NK-92 treated with Interleukin-12 subunit alpha and Interleukin-12 subunit beta, amount 100 ng/mL, for 24 hours (cell line): ENCODE measurements at regions not wholly inside any gene's neighbourhood (a gene's known extent, or its start where the extent isn't known, plus 50 kb on each side); places are given as distances from the start of the nearest gene placed in this dataset.

Source experiments
- DNase-seq: peaks from one replicate; lab custom pipeline; 2025; lab: John Stamatoyannopoulos, UW

DNA sequence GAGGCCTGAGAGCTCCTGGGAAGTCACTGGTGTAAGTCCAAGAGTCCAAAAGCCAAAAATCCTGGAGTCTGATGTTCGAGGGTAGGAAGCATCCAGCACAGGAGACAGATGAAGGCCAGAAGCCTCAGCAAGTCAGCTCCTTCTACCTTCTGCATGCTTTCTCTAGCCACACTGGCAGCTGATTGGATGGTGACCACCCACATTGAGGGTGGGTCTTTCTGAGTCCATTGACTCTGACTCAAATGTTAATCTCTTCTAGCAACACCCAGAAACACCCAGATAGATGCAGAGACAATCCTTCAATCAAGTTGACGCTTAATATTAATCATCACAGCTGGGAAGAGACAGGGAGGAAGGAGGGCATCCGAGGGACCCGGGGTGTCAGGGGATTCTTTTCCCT is 305.8 kb downstream of the AACS start:
- DNase-seq, result no peak

DNA sequence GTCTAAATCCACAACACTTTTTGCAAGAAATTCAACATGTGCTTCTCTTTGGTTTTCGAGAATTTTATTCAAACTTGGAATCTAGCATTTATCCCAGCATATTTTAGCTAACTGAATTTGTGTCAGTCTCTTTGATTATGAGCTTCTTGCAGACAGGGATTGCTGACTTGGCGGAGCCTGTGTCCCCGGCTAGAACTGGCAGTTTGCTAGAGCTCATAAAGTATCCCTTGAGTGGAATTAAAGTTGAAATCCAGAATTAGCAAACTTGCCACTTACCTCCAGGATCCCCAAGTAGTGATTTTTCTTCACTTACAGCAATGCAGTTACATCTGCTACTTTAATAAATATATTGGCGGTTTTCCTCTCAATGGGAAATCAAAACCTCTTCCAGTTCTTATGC is 306.9 kb downstream of the AACS start:
- DNase-seq, result no peak

DNA sequence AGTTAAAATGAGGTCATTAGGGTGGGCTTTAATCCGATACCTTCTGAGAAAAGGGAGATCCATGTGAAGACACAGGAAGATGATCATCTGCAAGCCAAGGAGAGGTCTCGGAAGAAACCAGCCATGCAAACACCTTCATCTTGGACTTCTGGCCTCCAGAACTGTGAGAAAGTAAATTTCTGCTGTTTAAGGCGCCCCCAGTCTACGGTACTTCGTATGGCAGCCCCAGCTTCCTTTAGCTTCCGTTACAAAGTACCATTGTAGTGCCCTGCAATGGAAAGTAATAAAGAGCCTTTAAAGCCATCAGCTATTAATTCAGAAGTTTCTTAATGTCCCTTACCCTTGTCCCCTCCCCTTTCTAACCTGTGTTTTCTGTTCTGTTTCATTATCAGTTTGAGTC is 308.1 kb downstream of the AACS start:
- DNase-seq, result no peak

DNA sequence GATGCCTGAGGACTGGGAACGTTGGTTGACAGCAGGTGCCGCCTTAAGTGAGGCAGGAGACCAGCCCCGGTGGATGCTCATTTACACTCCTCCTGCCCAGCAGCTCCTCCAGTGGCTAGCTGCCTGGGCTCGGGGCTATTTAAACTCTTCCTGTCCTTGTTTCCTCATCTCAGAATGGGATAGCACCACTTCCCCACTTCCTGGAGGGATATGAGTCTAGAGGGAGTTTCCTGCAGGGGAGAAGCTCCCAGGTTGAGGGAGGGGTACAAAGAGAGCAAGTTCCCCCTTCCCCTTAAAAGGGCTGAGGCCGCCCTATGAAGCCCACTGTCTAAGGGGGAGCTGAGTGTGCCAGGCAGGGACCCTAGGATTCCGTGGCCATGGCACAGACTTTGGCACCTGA is 311.2 kb downstream of the AACS start:
- DNase-seq, result no peak

DNA sequence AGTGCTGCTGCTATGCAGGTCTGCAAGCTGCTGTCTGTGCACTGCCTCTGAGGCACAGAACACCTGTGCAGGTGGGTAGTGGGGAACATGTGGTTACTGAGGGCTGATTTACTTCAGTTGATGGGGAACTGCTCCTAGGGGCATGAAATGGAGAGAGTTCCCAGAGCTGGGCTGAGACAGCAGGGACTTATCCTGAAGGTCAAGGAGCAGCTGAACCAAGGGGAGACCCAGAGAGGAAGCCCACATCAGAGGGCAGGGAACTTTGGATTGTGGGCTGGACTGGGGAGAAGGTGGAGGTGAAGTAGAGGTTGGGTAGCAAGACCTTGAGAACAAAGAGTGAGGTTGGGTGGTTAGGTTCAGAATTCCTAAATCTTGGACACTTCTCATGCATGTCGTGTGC is 311.9 kb downstream of the AACS start:
- no peak for DNase-seq

DNA sequence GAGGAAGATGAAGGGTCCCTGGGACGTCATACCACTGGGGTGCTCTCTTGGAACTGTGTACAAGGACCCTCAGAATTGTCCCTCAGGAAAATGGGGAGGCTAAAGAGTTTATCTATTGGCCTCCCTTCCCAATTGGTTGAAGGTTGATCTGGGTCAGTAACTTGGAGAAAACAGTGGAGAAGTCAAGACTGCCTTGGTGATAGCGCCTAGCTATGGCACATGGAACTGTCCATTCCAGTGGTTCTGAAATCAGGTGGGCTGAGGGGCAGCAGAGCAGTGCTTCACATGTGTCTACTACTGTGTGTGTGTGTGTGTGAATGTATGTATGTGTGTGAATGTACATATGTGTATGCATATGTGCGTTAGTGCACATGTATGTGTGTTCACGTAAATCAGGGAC is 316.1 kb downstream of the AACS start:
- no peak for DNase-seq

DNA sequence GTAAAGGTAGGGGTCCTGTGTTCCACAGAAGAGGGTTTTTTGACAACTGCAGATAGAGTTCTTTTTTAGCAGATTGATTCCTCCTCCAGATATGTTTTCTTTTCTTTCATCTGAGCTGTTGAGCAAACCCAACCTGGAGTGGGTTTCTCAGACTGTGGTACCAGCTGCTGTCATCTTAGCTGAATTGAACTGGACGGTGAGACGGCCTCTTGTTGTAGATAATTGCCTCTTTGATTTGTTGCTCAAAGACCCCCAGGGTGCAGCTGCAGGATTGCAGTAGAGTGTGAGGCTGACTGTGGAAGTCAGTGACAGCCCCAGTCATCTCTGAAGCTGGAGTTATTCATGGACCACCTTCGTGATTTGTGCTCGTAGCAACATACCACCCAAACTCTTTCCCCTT is 317.7 kb downstream of the AACS start:
- DNase-seq, result no peak

DNA sequence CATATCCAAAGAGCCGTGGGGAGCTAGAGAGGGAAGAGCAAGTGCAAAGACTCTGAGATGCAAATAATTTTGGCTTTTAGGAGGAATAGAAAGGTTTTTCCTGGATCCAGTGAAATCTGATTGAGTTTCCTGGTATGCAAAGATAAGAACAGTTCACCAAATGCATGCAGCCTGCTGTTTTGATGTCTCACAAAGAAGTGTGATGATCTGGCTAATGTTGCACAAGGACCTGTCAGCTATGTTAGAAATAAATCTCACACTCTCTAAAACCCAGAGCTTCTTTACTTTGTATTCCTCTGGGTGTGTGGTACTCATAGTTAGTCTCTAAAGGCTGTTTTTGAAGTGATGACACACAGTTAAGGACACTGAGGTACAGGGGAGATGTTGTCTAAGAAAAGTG is 321.4 kb downstream of the AACS start:
- no peak for DNase-seq

DNA sequence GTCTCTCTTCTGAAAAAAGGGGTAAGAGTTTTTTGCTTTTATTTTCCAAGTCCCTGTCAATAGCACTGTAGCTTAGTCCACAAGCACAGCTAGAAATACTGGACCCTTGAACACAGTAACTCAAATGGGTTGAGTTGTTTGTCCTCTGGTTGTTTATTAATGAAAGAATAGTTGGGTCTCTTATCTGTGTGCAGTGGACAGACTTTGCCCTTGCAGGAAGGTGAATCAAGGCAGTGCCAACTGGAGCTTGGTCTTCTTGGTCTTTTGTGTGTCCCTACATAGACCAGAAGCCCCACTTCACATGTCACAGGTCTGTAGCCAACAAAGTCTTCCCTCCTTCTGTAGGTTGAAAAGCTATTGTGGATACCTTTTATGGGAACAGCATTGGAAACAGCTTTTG is 322.0 kb downstream of the AACS start:
- no peak for DNase-seq

DNA sequence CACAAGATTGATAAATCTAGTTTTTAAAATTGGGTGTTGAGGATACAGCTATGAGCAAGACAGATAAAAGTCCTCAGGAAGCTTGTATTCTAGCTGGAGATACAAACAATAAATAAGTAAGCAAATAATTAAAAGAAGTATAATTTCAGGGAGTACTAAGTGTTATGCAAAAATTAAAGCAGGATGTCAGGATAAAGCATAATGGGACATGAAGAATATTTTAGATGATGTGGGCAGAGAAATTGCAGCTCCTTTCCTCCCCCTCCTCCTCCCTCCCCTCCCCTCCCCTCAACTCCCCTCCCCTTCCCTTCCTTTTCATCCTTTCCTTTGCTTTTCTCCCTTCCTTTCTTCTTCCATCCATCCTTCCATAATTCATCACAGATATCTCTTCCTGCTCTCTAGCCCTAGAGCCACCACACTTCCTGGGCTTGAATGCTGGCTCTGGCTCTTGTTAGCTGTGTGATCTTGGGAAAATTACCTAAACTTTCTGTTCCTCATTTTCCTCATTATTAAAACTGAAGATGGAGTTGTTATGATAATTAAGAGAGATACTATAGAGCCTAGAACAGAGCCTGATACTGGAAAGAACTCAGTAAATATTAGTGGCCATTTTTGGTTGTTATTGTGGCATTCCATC is 323.9 kb downstream of the AACS start:
- no peak for DNase-seq

DNA sequence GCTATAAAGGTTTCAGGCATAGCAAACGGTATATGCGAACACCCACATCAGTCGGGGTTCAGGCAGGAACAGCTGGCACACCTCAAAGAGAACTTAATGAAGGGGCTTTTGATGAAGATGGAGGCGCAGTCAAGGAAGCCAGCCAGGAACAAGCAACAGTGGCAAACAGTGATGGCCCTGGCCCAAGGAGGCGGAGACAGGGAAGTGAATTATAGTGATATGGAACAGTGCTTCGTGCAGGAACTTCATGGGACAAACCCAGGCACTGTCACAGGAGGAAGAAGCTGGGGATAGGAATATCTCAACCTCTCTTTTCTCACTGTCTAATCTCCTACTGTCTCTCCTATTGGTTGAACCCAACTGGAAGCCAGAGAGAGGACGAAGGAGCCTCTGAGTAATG is 328.3 kb downstream of the AACS start:
- DNase-seq, result no peak

DNA sequence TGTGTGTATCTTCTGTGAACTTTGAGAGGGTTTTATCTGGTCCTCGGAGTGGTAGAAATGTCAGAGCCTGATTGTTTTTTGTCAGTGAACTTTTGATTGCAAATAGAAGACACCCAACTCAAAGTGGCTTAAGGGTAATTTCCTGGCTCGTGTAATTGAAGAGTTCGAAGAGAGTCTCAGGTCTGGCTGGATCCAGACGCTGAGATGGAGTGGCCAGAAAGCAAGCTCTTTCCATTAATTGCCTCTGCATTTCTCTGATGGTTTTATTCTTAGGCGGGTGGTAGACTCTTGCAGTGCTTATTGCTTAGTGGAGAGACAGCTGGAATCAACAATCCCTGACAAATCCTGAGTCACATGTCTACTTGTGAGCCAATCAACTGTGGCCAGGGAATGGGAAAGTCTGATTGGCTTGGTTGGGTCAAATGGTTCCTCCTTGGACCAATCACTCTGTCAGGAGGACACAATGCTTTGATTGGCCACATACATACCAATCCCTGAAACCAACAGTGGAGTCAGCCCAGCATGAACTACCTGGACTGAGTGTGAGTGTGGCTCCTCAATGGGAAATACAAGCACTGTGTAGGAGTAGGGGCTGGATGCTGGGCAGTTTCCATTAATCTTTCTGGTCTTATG is 330.5 kb downstream of the AACS start:
- DNase-seq, result no peak

DNA sequence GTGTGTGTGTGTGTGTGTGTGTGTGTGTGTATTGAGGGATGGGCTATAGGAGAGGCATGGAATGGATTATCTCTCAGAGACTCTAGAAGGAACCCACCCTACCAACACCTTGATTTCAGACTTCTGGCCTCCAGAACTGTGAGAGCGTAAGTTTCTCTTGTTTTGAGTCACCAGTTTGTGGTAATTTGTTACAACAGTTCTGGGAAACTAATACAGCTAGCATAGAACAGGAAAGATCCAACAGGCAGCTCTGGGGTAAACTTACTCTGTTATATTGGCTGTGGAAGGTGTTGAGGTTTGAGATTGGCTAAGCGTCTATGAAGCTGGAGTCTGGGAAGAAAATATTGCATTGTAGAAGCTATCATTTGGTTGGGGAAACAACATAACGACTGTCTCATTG is 334.3 kb downstream of the AACS start:
- DNase-seq, result no peak

DNA sequence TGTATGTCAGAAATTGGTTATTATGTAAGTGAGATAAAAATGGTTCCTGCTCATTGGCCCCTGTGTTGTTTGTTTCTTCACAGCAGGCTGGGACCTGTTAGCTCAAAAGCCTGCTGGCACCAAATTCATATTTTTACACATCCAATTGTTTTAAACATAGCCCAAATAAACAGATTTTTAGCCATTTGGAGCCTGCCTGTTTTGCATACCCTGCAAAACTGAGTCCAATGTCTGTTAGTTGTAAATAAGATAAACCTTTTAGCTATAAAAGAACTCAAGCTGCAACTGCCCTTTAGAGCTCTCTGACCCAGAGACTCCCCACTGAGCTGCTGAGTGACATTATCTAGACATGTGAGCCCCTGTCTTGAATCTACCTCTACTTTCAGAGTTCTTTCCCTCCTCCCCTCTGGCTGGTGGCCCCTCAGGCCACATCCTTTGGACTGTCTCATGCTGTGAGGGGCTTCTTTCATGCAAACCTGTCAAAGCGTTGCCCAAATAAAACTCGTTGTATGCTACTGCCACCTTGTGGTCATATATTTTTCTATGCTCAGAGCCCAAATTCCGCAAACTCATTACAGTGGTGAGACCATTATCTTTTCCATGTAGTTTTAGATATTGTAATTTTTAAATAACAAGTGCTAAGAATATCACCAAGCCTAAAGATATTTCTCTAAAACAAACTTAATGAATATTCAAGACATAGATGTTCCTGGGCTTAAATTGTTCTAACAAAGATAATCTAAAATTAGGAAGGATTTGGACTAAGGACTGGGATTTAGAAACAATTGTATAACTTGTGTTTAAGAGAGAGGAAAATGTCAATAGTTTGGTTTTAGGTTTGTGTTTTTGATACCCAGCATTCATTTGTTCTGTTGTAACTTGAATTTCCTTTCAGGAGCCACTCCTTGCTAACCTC is 337.9 kb downstream of the AACS start:
- no peak for DNase-seq

DNA sequence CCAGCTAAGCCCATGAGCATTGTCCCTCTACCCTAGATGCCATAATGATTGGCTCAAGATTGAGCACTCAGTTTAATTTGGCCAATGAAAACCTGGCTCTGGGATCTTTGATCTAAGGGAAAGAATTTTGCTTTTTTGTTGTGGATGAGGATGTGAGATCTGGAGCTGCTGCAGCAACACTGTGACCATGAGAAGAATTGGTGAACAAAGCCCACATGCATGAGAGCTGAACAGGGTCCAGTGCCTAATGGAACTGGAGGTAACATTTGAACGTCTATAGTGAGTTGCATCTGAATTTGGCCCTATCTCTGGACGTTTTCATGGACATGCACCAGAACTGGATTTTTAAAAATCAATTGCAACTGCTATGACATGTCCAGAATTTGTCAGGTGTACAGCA is 338.6 kb downstream of the AACS start:
- DNase-seq, result no peak

DNA sequence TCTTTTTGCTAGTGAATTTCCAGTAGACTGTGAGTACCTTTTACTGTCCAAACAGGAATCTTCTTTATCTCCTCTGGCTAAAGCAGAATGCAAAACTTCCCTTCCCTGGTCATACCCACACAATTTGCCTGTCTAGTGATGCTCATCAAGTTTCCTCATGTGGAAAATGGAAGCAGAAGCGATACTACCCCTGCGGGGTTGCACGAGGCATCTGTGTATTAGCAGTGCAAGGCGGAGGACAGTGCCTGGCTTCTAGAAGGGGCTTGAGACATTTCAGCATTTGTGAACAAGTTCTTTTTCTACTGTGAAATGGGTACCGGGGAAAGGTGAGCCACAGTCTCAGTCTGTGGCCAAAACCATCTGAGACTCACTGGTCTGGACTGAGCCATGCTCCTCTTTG is 340.9 kb downstream of the AACS start:
- DNase-seq, result no peak

DNA sequence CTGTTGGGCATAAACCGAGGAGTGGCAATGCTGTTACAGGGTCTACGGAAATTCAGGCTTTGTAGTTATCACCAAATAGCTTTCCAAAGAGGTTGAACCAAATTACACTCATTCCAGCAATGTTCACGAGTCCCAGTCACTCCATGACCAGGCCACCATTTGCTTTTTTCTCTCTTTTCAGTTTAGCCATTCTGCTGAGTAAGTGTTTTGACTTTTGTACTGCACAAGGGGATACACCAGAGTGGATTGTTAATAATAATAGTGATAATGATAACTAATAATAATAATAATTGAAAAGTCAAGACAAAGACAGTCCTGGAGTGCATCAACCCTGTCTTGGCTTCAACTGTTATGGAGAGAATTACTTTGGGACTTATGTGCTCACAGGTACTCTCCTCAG is 343.5 kb downstream of the AACS start:
- no peak for DNase-seq

DNA sequence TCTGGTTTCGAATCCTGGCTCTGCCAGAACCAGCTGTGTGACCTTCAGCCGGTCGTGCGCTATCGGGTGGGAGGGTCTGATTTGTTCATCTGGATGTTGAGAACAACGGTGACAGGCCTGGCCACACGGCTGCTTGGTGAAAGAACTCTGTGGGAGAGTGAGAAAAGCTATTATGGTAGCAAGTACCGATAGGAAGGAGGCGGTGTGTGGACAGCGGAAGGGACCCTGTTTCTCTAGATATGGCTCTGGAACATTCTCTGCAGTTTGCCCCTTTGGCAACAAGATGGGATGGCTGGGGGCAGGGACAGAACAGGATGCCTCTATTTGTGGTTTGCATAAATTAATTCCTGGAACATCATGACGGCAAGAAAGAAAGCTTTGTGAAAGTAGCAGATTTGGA is 347.3 kb downstream of the AACS start:
- no peak for DNase-seq

DNA sequence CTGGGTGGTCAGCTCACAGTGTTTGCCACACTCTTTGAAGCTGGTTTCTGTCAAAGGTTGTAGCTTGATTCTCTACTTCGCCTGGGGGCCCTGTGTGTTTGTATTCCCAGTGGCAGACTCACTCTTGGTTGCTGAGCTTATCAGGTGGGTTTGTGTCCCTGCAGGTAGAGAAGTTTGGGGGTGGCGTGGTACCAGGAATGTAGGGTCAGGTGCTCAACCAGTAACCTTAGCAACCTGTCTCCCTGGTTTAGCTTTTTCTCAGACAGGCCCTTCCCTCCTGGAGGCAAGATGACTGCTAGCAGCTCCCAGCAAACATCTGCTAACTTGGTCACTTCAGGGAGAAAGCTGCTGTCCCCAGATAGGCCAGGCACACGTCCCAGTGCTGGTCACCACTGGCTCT is 352.2 kb downstream of the AACS start:
- DNase-seq, result no peak

DNA sequence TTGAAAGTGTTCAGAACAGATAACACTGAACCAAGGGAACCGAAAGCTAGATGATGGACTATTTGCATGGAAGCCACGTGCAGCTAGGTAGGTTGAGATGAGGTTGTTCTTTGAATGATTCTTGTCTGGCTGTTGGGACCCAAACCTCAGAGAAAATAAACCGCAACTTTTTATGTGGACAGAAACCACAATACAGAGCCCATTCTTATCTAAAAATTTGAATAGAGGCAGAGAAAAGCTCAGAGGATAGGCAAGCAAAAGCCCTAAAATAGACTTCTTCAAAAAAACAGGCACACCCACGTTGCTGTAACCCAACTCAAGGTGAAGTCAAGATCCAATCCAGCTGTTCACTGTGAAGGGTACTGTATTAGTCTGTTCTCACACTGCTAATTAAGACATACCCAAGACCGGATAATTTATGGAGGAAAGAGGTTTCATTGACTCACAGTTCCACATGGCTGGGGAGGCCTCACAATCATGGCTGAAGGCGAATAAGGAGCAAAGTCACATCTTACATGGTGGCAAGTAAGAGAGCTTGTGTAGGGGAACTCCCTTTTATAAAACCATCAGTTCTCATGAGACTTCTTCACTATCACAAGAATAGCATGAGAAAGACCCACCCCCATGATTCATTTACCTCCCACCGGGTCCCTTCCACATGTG is 353.8 kb downstream of the AACS start:
- DNase-seq, result no peak

DNA sequence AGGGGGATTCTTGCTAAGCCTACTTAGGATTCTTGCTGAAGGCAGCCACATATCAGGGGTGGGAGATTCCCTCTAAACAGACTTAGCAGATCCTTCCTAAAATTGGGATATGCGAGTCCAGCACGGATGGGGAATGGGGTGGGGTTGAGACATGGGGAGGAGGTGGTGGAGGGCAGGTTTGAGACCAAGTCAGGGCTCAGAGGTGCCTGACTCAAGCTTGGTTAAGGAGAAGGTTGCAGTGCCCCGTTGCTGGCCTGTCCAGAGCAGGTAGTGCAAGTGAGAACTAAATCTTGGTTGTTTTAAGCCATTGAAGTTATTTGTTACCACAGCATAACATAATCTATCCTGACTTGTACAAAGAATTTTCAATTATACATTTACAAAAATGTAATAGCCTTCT is 359.7 kb downstream of the AACS start:
- DNase-seq, result no peak

DNA sequence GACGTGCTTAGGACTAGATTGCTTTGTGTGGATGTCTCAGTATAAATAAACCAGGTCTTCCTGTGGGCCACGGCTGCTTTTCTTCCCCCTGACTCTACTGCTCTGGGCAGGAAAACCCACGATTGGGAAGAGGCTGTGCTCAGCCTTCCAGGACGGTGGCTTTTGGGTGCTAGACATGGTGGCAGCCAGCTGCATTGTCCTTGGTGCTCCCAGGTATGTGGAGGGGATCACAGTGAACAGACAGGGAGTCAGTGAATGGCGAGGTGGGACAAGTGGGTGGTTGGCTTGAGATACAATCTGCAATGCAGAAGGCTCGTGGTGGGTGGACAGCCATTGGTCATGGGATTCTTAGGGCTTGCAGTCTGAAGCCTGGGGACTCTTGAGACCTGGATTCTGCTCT is 366.3 kb downstream of the AACS start:
- DNase-seq, result no peak

DNA sequence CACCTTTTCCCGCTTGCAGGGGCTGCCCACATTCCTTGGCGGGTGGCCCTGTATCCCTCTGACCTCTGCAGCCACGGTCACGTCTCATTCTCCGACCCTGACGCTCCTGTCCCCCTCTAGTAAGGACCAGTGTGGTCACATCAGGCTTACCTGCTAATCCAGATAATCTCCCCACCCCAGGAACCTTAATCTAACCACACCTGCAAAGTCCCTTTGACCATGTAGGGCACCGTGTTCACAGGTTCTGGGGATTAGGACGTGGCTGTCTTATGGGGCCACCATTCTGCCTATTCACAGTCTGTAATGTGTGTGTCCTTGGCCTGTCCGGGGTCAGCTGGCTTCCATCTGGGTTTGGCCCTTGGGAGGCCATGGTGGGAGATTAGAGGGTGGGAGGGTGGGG is 368.9 kb downstream of the AACS start:
- DNase-seq, result no peak
